GM23338 (cell line): ENCODE measurements at regions not wholly inside any gene's neighbourhood (a gene's known extent, or its start where the extent isn't known, plus 50 kb on each side); places are given as distances from the start of the nearest gene placed in this dataset.

Experiments
- ATAC-seq: fragments of 200-7000 bp; cut with Tn5 transposase; 3 replicates; pipeline ENCODE4 v1.9.1; 2020
- DNase-seq: peaks from one replicate; pipeline ENCODE4 v3.0.0-alpha.2; 2015; ENCODE audit warnings: low spot score
- H2AFZ ChIP-seq: fragments of 200-600 bp; sonication (generic); 2 replicates; pipeline ENCODE4 v1.8.0; 2016; ENCODE audit warnings: antibody characterized with exemption, mild to moderate bottlenecking, moderate library complexity
- H3F3A ChIP-seq: fragments of 200-600 bp; sonication (generic); replicated peaks from 2 replicates; pipeline ENCODE4 v1.8.0; 2017; ENCODE audit warnings: antibody characterized with exemption, mixed run types, low read depth
- H3K27ac ChIP-seq: fragments of 200-600 bp; sonication (generic); 2 replicates; pipeline ENCODE4 v1.6.1; 2016; ENCODE audit warnings: low read depth
- H3K27me3 ChIP-seq: fragments of 200-600 bp; sonication (generic); 2 replicates; pipeline ENCODE4 v1.8.0; 2016; ENCODE audit warnings: mild to moderate bottlenecking, mixed run types, moderate library complexity; ENCODE audit not compliant: insufficient read depth
- H3K36me3 ChIP-seq: fragments of 200-600 bp; sonication (generic); 2 replicates; pipeline ENCODE4 v1.8.0; 2016; ENCODE audit warnings: mild to moderate bottlenecking; ENCODE audit not compliant: insufficient read depth
- H3K4me1 ChIP-seq: fragments of 200-600 bp; sonication (generic); 2 replicates; pipeline ENCODE4 v1.8.0; 2016; ENCODE audit warnings: mild to moderate bottlenecking, moderate library complexity; ENCODE audit not compliant: insufficient read depth
- H3K4me2 ChIP-seq: fragments of 200-600 bp; sonication (generic); 2 replicates; pipeline ENCODE4 v1.7.1; 2017; ENCODE audit warnings: mixed run types
- H3K4me3 ChIP-seq: fragments of 200-600 bp; sonication (generic); 2 replicates; pipeline ENCODE4 v1.6.1; 2016; ENCODE audit warnings: mixed run types
- H3K79me2 ChIP-seq: fragments of 200-600 bp; sonication (generic); replicated peaks from 2 replicates; pipeline ENCODE4 v1.8.0; 2017; ENCODE audit warnings: mild to moderate bottlenecking; ENCODE audit not compliant: insufficient read depth
- H3K9me2 ChIP-seq: fragments of 200-600 bp; sonication (generic); 2 replicates; pipeline ENCODE4 v1.8.0; 2017; ENCODE audit not compliant: insufficient read depth
- H4K20me1 ChIP-seq: fragments of 200-600 bp; sonication (generic); replicated peaks from 2 replicates; pipeline ENCODE4 v1.8.0; 2017; ENCODE audit warnings: mild to moderate bottlenecking; ENCODE audit not compliant: insufficient read depth
- H3K27ac Mint-ChIP-seq: 2 replicates; pipeline ENCODE4 v1.8.0; 2020; ENCODE audit warnings: inconsistent platforms, mild to moderate bottlenecking, moderate library complexity, mixed read lengths
- H3K27me3 Mint-ChIP-seq: 3 replicates; pipeline ENCODE4 v1.8.0; 2022; ENCODE audit warnings: low read depth, mild to moderate bottlenecking, moderate library complexity, mixed read lengths, inconsistent platforms; ENCODE audit not compliant: insufficient read depth, poor library complexity
- H3K36me3 Mint-ChIP-seq: 3 replicates; pipeline ENCODE4 v1.8.0; 2021; ENCODE audit warnings: low read depth, mild to moderate bottlenecking, inconsistent platforms, moderate library complexity, mixed read lengths
- H3K4me1 Mint-ChIP-seq: 3 replicates; pipeline ENCODE4 v1.8.0; 2020; ENCODE audit warnings: mild to moderate bottlenecking, inconsistent platforms, mixed read lengths
- H3K4me3 Mint-ChIP-seq: 3 replicates; pipeline ENCODE4 v1.8.0; 2021; ENCODE audit warnings: moderate library complexity, mild to moderate bottlenecking, inconsistent platforms, mixed read lengths
- H3K9me3 Mint-ChIP-seq: 3 replicates; pipeline ENCODE4 v1.8.0; 2020; ENCODE audit warnings: moderate library complexity, mild to moderate bottlenecking, inconsistent platforms, mixed read lengths
- CREB1 ChIP-seq: fragments of 250-450 bp; sonication (Bioruptor Pico); IDR thresholded peaks from 2 replicates; pipeline ENCODE4 v1.5.0; 2020; ENCODE audit warnings: low read depth, mild to moderate bottlenecking, moderate library complexity
- ETS1 ChIP-seq: IDR thresholded peaks from 2 replicates; pipeline ENCODE4 v1.6.1; 2016; ENCODE audit warnings: antibody characterized with exemption
- EZH2phosphoT487 ChIP-seq: fragments of 200-600 bp; sonication (generic); IDR thresholded peaks from one replicate; pipeline ENCODE4 v1.8.1; 2018; ENCODE audit warnings: antibody characterized with exemption; ENCODE audit not compliant: unreplicated experiment
- NANOG ChIP-seq: IDR thresholded peaks from 2 replicates; pipeline ENCODE4 v1.6.1; 2016; ENCODE audit warnings: antibody characterized with exemption, borderline replicate concordance
- POLR2AphosphoS5 ChIP-seq: IDR thresholded peaks from 2 replicates; pipeline ENCODE4 v1.6.1; 2016; ENCODE audit warnings: antibody characterized with exemption, low read depth
- STAT1 ChIP-seq: IDR thresholded peaks from one replicate; pipeline ENCODE4 v1.6.1; 2016; ENCODE audit warnings: antibody characterized with exemption; ENCODE audit not compliant: unreplicated experiment
- ZNF331 ChIP-seq: fragments of 250-450 bp; sonication (Bioruptor Pico); IDR thresholded peaks from 2 replicates; pipeline ENCODE4 v1.5.0; 2020; ENCODE audit warnings: low read depth, mild to moderate bottlenecking, moderate library complexity
- TF ChIP-seq, protein P1 (sequence below): fragments of 250-450 bp; sonication (Bioruptor Pico); IDR thresholded peaks from 2 replicates; pipeline ENCODE4 v1.5.0; 2020; ENCODE audit warnings: mild to moderate bottlenecking, moderate library complexity
- TF ChIP-seq, protein P2 (sequence below): IDR thresholded peaks from one replicate; pipeline ENCODE4 v1.6.1; 2018; ENCODE audit warnings: antibody characterized with exemption; ENCODE audit not compliant: unreplicated experiment
- TF ChIP-seq, protein P3 (sequence below), 2 experiments: fragments of 200-600 bp in 1 of 2; sonication (generic) in 1 of 2; conservative IDR thresholded peaks; 2 replicates each; pipeline versions ENCODE4 v1.5.1 to v1.6.1; 2016 to 2017; ENCODE audit warnings: antibody characterized with exemption in 2 of 2, low read depth in 2 of 2, mild to moderate bottlenecking in 2 of 2, moderate library complexity in 1 of 2

- TF ChIP-seq, protein P1, sequence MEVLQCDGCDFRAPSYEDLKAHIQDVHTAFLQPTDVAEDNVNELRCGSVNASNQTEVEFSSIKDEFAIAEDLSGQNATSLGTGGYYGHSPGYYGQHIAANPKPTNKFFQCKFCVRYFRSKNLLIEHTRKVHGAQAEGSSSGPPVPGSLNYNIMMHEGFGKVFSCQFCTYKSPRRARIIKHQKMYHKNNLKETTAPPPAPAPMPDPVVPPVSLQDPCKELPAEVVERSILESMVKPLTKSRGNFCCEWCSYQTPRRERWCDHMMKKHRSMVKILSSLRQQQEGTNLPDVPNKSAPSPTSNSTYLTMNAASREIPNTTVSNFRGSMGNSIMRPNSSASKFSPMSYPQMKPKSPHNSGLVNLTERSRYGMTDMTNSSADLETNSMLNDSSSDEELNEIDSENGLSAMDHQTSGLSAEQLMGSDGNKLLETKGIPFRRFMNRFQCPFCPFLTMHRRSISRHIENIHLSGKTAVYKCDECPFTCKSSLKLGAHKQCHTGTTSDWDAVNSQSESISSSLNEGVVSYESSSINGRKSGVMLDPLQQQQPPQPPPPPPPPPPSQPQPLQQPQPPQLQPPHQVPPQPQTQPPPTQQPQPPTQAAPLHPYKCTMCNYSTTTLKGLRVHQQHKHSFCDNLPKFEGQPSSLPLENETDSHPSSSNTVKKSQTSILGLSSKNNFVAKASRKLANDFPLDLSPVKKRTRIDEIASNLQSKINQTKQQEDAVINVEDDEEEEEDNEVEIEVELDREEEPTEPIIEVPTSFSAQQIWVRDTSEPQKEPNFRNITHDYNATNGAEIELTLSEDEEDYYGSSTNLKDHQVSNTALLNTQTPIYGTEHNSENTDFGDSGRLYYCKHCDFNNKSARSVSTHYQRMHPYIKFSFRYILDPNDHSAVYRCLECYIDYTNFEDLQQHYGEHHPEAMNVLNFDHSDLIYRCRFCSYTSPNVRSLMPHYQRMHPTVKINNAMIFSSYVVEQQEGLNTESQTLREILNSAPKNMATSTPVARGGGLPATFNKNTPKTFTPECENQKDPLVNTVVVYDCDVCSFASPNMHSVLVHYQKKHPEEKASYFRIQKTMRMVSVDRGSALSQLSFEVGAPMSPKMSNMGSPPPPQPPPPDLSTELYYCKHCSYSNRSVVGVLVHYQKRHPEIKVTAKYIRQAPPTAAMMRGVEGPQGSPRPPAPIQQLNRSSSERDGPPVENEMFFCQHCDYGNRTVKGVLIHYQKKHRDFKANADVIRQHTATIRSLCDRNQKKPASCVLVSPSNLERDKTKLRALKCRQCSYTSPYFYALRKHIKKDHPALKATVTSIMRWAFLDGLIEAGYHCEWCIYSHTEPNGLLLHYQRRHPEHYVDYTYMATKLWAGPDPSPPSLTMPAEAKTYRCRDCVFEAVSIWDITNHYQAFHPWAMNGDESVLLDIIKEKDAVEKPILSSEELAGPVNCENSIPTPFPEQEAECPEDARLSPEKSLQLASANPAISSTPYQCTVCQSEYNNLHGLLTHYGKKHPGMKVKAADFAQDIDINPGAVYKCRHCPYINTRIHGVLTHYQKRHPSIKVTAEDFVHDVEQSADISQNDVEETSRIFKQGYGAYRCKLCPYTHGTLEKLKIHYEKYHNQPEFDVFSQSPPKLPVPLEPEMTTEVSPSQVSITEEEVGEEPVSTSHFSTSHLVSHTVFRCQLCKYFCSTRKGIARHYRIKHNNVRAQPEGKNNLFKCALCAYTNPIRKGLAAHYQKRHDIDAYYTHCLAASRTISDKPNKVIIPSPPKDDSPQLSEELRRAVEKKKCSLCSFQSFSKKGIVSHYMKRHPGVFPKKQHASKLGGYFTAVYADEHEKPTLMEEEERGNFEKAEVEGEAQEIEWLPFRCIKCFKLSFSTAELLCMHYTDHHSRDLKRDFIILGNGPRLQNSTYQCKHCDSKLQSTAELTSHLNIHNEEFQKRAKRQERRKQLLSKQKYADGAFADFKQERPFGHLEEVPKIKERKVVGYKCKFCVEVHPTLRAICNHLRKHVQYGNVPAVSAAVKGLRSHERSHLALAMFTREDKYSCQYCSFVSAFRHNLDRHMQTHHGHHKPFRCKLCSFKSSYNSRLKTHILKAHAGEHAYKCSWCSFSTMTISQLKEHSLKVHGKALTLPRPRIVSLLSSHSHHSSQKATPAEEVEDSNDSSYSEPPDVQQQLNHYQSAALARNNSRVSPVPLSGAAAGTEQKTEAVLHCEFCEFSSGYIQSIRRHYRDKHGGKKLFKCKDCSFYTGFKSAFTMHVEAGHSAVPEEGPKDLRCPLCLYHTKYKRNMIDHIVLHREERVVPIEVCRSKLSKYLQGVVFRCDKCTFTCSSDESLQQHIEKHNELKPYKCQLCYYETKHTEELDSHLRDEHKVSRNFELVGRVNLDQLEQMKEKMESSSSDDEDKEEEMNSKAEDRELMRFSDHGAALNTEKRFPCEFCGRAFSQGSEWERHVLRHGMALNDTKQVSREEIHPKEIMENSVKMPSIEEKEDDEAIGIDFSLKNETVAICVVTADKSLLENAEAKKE (CRISPR knock-in tag): no peak
Measured at GRCh38 chr20:60962367-60963045, 289.6 kb upstream of the CDH4 start (continued).

DNA sequence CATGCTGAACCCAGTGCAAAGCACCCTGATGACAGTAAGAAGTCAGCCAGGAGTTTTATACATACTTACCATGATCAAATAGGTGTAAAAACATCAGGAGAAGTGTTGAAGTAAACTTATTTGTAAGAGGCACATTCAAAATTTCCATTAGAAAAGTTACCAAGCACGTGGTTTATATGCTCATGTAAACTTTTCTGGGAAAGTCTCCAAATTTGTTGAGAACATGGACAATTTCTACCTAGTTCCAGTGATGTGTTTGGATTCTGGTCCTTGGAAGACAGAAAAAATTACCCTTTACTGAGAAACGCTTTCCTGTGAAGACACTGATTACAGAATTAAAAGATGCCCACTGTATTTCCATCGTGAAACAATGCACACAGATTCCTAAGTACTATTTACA is 288.9 kb upstream of the CDH4 start:
- no peak for DNase-seq
- peaks cover 32% of the 10 kb centered on the region for H3K27me3 Mint-ChIP-seq
- H3K27ac ChIP-seq: no peak overlapping the region
- TF ChIP-seq STAT1 (no peak), POLR2AphosphoS5 (no peak), EZH2phosphoT487 (no peak), CREB1 (CRISPR knock-in tag) (no peak), ETS1 (no peak), NANOG (no peak), ZNF331 (CRISPR knock-in tag) (no peak)
- TF ChIP-seq, protein P2, sequence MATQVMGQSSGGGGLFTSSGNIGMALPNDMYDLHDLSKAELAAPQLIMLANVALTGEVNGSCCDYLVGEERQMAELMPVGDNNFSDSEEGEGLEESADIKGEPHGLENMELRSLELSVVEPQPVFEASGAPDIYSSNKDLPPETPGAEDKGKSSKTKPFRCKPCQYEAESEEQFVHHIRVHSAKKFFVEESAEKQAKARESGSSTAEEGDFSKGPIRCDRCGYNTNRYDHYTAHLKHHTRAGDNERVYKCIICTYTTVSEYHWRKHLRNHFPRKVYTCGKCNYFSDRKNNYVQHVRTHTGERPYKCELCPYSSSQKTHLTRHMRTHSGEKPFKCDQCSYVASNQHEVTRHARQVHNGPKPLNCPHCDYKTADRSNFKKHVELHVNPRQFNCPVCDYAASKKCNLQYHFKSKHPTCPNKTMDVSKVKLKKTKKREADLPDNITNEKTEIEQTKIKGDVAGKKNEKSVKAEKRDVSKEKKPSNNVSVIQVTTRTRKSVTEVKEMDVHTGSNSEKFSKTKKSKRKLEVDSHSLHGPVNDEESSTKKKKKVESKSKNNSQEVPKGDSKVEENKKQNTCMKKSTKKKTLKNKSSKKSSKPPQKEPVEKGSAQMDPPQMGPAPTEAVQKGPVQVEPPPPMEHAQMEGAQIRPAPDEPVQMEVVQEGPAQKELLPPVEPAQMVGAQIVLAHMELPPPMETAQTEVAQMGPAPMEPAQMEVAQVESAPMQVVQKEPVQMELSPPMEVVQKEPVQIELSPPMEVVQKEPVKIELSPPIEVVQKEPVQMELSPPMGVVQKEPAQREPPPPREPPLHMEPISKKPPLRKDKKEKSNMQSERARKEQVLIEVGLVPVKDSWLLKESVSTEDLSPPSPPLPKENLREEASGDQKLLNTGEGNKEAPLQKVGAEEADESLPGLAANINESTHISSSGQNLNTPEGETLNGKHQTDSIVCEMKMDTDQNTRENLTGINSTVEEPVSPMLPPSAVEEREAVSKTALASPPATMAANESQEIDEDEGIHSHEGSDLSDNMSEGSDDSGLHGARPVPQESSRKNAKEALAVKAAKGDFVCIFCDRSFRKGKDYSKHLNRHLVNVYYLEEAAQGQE: no peak
- TF ChIP-seq, protein P3, sequence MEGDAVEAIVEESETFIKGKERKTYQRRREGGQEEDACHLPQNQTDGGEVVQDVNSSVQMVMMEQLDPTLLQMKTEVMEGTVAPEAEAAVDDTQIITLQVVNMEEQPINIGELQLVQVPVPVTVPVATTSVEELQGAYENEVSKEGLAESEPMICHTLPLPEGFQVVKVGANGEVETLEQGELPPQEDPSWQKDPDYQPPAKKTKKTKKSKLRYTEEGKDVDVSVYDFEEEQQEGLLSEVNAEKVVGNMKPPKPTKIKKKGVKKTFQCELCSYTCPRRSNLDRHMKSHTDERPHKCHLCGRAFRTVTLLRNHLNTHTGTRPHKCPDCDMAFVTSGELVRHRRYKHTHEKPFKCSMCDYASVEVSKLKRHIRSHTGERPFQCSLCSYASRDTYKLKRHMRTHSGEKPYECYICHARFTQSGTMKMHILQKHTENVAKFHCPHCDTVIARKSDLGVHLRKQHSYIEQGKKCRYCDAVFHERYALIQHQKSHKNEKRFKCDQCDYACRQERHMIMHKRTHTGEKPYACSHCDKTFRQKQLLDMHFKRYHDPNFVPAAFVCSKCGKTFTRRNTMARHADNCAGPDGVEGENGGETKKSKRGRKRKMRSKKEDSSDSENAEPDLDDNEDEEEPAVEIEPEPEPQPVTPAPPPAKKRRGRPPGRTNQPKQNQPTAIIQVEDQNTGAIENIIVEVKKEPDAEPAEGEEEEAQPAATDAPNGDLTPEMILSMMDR (conservative IDR thresholded peaks at IDR 0.05; ENCODE audit: low read depth in 2 of 2): no peak

More for the DNA sequence above, 288.9 kb upstream of the CDH4 start:
- H3F3A ChIP-seq: no peaks in the 10 kb centered on the region
- H3K9me2 ChIP-seq: 0 out of 2 replicates have a peak, but pooled peaks cover 3% of the 10 kb centered on the region
- no peak overlapping the region for H3K4me2 ChIP-seq
- no peaks in the 10 kb centered on the region for H4K20me1 ChIP-seq
- peaks cover 6% of the 10 kb centered on the region; the same call in 2 of the 3 replicates for H3K4me1 Mint-ChIP-seq
- H3K36me3 ChIP-seq: no peaks in the 10 kb centered on the region
- H3K4me3 Mint-ChIP-seq: no peak overlapping the region
- H3K4me3 ChIP-seq: no peak overlapping the region
- no peaks in the 10 kb centered on the region for H3K36me3 Mint-ChIP-seq
- H3K27ac Mint-ChIP-seq: no peak overlapping the region
- H2AFZ ChIP-seq: no peak overlapping the region
- ATAC-seq: no peak
- no peaks in the 10 kb centered on the region for H3K4me1 ChIP-seq
- no peaks in the 10 kb centered on the region; the same call in 2 of the 3 replicates for H3K9me3 Mint-ChIP-seq
- H3K79me2 ChIP-seq: no peaks in the 10 kb centered on the region
- H3K27me3 ChIP-seq: no peaks in the 10 kb centered on the region
